ENCODE measurements at regions not wholly inside any gene's neighbourhood (a gene's known extent, or its start where the extent isn't known, plus 50 kb on each side); places are given as distances from the start of the nearest gene placed in this dataset.

- TF ChIP-seq CTCF (IDR thresholded peaks at IDR 0.05) (no peak), POLR2A (IDR thresholded peaks at IDR 0.05) (no peak)
Measured at GRCh38 chr13:34767778-34768177, 174.3 kb upstream of the NBEA start.

Measured in heart left ventricle (tissue), 13 donors.